ENCODE measurements at regions not wholly inside any gene's neighbourhood (a gene's known extent, or its start where the extent isn't known, plus 50 kb on each side); places are given as distances from the start of the nearest gene placed in this dataset.

DNA sequence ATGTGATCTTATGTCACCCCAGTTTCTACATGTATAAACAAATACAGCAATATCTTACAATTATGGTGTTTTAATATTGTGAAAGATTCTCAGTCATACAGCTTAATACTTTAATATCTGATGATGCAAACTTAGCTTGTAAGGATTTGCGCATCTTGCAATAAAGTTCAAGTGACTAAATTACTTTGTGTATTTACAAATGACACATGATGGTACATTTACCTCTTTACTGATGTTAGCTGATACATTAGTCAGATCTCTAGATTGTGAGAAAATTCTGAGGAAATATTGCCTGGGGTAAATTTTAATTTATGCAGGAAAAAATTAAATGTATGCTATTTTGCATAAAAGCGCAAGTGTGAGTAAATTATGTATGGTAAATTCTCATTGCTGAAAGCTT is 418.8 kb upstream of the MMS22L start:
- no peak overlapping the region for H3K4me3 ChIP-seq (ENCODE audit: low read depth, low read length)
- TF ChIP-seq, protein P1, sequence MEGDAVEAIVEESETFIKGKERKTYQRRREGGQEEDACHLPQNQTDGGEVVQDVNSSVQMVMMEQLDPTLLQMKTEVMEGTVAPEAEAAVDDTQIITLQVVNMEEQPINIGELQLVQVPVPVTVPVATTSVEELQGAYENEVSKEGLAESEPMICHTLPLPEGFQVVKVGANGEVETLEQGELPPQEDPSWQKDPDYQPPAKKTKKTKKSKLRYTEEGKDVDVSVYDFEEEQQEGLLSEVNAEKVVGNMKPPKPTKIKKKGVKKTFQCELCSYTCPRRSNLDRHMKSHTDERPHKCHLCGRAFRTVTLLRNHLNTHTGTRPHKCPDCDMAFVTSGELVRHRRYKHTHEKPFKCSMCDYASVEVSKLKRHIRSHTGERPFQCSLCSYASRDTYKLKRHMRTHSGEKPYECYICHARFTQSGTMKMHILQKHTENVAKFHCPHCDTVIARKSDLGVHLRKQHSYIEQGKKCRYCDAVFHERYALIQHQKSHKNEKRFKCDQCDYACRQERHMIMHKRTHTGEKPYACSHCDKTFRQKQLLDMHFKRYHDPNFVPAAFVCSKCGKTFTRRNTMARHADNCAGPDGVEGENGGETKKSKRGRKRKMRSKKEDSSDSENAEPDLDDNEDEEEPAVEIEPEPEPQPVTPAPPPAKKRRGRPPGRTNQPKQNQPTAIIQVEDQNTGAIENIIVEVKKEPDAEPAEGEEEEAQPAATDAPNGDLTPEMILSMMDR (IDR thresholded peaks at IDR 0.05; ENCODE audit: low read depth, low read length): no peak

DNA sequence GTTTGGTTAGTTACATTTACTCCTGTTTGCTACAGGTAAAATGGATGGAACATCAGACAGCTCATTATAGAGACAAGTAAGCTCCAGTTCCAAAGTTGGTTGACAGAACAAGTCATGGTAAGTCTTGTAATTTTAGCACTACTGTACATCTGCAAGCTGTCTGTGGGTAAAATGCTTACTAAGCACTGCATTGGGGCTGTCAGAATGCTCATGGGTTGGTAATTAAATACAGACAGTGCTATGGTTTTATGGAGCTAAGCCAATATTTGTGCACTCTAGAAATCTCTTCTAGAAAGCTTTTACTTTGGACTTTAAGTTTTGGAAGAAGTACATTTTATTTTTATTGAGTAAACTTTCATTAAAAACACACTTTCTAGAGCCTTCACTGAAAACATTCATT is 419.2 kb upstream of the MMS22L start:
- TF ChIP-seq, protein P1 (IDR thresholded peaks at IDR 0.05; ENCODE audit: low read depth, low read length): no peak
- H3K4me3 ChIP-seq (ENCODE audit: low read depth, low read length): no peak overlapping the region

GRCh38 chr6:97703661-97704060 is 420.6 kb upstream of the MMS22L start:
- H3K4me3 ChIP-seq (ENCODE audit: low read depth, low read length): no peak overlapping the region
- TF ChIP-seq, protein P1 (IDR thresholded peaks at IDR 0.05; ENCODE audit: low read depth, low read length): no peak

- no peak overlapping the region for H3K4me3 ChIP-seq (ENCODE audit: low read depth, low read length)
- TF ChIP-seq, protein P1 (IDR thresholded peaks at IDR 0.05; ENCODE audit: low read depth, low read length): no peak
These were observed 422.6 kb upstream of the MMS22L start for GRCh38 chr6:97705568-97705967.

DNA sequence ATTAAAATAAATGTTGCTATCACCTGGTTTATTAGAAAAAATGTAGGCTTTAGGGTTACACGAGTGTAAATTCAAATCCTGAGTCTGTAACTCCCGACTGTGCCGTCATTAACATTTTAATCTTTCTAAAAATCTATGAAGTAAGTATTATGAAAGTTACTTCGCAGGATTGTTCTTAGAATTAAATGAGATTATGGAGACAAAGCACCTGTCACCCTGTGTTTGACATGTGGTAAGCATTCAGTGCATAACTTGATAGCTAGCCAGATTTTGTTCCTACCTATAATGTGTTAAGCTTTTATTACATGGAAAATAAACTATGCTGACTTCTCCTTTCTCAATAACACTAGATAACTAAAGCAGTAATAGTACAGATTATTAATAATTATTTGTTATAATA is 429.7 kb upstream of the MMS22L start:
- TF ChIP-seq, protein P1 (IDR thresholded peaks at IDR 0.05; ENCODE audit: low read depth, low read length): no peak
- H3K4me3 ChIP-seq (ENCODE audit: low read depth, low read length): no peak overlapping the region

DNA sequence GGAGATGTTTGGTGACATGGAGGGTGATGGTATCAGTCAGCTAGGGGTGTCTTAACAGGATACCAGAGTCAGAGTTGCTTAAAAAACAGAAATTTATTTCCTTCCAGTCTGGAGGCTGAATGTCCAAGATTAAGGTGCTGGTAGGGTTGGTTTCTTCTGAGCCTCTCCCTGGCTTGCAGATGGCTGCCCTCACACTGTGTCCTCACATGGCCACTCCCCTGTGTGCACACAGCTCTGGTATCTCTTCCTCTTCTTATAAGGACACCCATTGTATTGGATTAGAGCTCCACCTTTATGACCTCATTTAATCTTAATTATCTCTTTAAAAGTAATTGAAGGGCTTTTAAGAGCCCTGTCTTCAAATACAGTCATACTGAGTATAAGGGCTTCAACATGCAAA is 431.8 kb upstream of the MMS22L start:
- H3K4me3 ChIP-seq (ENCODE audit: low read depth, low read length): no peak overlapping the region
- TF ChIP-seq, protein P1 (IDR thresholded peaks at IDR 0.05; ENCODE audit: low read depth, low read length): no peak

GRCh38 chr6:97717086-97717485 is 434.1 kb upstream of the MMS22L start:
- TF ChIP-seq, protein P1 (IDR thresholded peaks at IDR 0.05; ENCODE audit: low read depth, low read length): no peak
- no peak overlapping the region for H3K4me3 ChIP-seq (ENCODE audit: low read depth, low read length)

All from WI38 (cell line).